ENCODE measurements at regions not wholly inside any gene's neighbourhood (a gene's known extent, or its start where the extent isn't known, plus 50 kb on each side); places are given as distances from the start of the nearest gene placed in this dataset.
"Not testable (repeated sequence)": the region's sequence is repeated elsewhere in the genome, so short reads cannot be mapped to it uniquely, and the experiment has no call there.

DNA sequence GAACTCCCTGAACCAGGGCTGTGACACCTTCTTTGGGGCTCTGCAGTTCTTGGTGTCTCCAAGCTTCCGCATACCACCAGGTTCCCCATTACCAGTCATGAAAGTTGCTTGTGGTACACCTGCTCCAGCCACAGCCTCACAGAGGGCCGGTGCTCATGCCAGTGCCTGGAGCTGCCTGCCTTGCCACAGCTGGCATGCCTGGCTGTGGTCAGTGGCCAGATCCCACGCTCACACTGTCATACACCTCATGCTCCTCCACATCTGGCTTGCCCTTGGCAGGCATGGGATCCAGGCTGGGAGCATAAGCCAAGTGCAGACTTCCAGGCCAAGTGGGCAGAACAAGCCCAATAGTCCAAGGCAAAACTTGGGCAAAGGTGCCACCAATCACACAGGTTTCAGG lies 1054.9 kb downstream of the SLITRK5 start:
- no peak overlapping the region for H3K4me3 ChIP-seq (ENCODE audit: low read depth in 1 of 2, low read length in 2 of 2)
- no peak overlapping the region for H3K9ac ChIP-seq (ENCODE audit: low read depth in 1 of 2, low read length in 2 of 2)
- H3K36me3 ChIP-seq (ENCODE audit: control insufficient read depth in 1 of 2, insufficient read depth in 2 of 2, low read length in 2 of 2): no peaks in the 10 kb centered on the region
- H3K27me3 ChIP-seq (ENCODE audit: control insufficient read depth in 1 of 2, insufficient read depth in 2 of 2, low read length in 2 of 2): no peaks in the 10 kb centered on the region
- H3K4me1 ChIP-seq (ENCODE audit: control insufficient read depth in 1 of 2, insufficient read depth in 2 of 2, low read length in 2 of 2): no peaks in the 10 kb centered on the region
- peaks cover 5 to 9% of the 10 kb centered on the region in 2 donors for H3K9me3 ChIP-seq (ENCODE audit: control insufficient read depth in 1 of 2, low read length in 2 of 2)
- H3K27ac ChIP-seq (ENCODE audit: low read depth, low read length): no peak overlapping the region

DNA sequence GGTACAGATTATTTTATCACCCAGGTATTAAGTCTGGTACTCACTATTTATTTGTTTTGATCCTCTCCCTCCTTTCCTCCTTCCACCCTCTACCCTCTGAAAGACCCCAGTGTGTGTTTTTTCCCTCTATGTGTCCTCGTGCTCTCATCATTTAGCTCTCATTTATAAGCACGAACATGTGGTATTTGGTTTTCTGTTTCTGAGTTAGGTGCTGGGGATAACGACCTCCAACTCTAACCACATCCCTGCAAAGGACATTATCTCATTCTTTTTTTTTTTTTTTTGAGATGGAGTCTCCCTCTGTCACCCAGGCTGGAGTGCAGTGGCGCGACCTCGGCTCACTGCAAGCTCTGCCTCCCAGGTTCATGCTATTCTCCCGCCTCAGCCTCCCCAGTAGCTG lies 1056.1 kb downstream of the SLITRK5 start:
- not testable (repeated sequence) for H3K4me3 ChIP-seq (ENCODE audit: low read depth in 1 of 2, low read length in 2 of 2); H3K9ac ChIP-seq (ENCODE audit: low read depth in 1 of 2, low read length in 2 of 2); H3K36me3 ChIP-seq (ENCODE audit: control insufficient read depth in 1 of 2, insufficient read depth in 2 of 2, low read length in 2 of 2); H3K27ac ChIP-seq (ENCODE audit: low read depth, low read length); H3K27me3 ChIP-seq (ENCODE audit: control insufficient read depth in 1 of 2, insufficient read depth in 2 of 2, low read length in 2 of 2); H3K4me1 ChIP-seq (ENCODE audit: control insufficient read depth in 1 of 2, insufficient read depth in 2 of 2, low read length in 2 of 2); H3K9me3 ChIP-seq (ENCODE audit: control insufficient read depth in 1 of 2, low read length in 2 of 2)

DNA sequence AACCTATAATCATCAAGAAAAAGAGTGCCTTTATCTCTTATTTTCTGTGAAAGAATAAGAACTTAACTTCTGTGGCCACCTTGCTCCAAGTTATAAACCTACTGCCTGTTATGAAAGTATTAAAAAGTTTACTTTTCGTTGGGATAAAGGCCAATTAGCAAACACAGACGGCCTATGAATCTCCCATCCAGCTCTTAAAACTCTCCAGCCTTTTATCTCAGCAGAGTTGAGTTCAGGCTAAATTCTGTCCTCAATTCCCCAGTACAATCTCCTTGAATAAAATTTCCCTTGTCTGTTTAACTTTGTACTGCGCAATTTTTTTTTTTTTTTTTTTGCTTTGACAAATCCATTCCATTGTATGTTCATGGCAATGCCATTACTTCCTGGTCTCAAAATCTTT lies 1058.4 kb downstream of the SLITRK5 start:
- Histone ChIP-seq H3K27ac (ENCODE audit: low read depth, low read length) (no peak overlapping the region), H3K27me3 (ENCODE audit: control insufficient read depth in 1 of 2, insufficient read depth in 2 of 2, low read length in 2 of 2) (no peaks in the 10 kb centered on the region), H3K4me1 (ENCODE audit: control insufficient read depth in 1 of 2, insufficient read depth in 2 of 2, low read length in 2 of 2) (no peaks in the 10 kb centered on the region), H3K9ac (ENCODE audit: low read depth in 1 of 2, low read length in 2 of 2) (no peak overlapping the region), H3K4me3 (ENCODE audit: low read depth in 1 of 2, low read length in 2 of 2) (no peak overlapping the region), H3K9me3 (ENCODE audit: control insufficient read depth in 1 of 2, low read length in 2 of 2) (peaks cover 5 to 9% of the 10 kb centered on the region in 2 donors), H3K36me3 (ENCODE audit: control insufficient read depth in 1 of 2, insufficient read depth in 2 of 2, low read length in 2 of 2) (no peaks in the 10 kb centered on the region)

- H3K4me3 ChIP-seq (ENCODE audit: low read depth in 1 of 2, low read length in 2 of 2): no peak overlapping the region
- no peak overlapping the region for H3K27ac ChIP-seq (ENCODE audit: low read depth, low read length)
- H3K27me3 ChIP-seq (ENCODE audit: control insufficient read depth in 1 of 2, insufficient read depth in 2 of 2, low read length in 2 of 2): no peaks in the 10 kb centered on the region
- H3K9me3 ChIP-seq (ENCODE audit: control insufficient read depth in 1 of 2, low read length in 2 of 2): no peaks in the 10 kb centered on the region
- H3K4me1 ChIP-seq (ENCODE audit: control insufficient read depth in 1 of 2, insufficient read depth in 2 of 2, low read length in 2 of 2): no peaks in the 10 kb centered on the region
- H3K36me3 ChIP-seq (ENCODE audit: control insufficient read depth in 1 of 2, insufficient read depth in 2 of 2, low read length in 2 of 2): no peaks in the 10 kb centered on the region
- H3K9ac ChIP-seq (ENCODE audit: low read depth in 1 of 2, low read length in 2 of 2): no peak overlapping the region
These were observed 1064.9 kb downstream of the SLITRK5 start for GRCh38 chr13:88736026-88736425.

GRCh38 chr13:88739195-88739594 lies 1068.0 kb downstream of the SLITRK5 start:
- H3K27me3 ChIP-seq (ENCODE audit: control insufficient read depth in 1 of 2, insufficient read depth in 2 of 2, low read length in 2 of 2): no peaks in the 10 kb centered on the region
- H3K4me1 ChIP-seq (ENCODE audit: control insufficient read depth in 1 of 2, insufficient read depth in 2 of 2, low read length in 2 of 2): no peaks in the 10 kb centered on the region
- no peak overlapping the region for H3K9ac ChIP-seq (ENCODE audit: low read depth in 1 of 2, low read length in 2 of 2)
- H3K27ac ChIP-seq (ENCODE audit: low read depth, low read length): no peak overlapping the region
- H3K36me3 ChIP-seq (ENCODE audit: control insufficient read depth in 1 of 2, insufficient read depth in 2 of 2, low read length in 2 of 2): no peaks in the 10 kb centered on the region
- H3K4me3 ChIP-seq (ENCODE audit: low read depth in 1 of 2, low read length in 2 of 2): no peak overlapping the region
- H3K9me3 ChIP-seq (ENCODE audit: control insufficient read depth in 1 of 2, low read length in 2 of 2): no peaks in the 10 kb centered on the region

DNA sequence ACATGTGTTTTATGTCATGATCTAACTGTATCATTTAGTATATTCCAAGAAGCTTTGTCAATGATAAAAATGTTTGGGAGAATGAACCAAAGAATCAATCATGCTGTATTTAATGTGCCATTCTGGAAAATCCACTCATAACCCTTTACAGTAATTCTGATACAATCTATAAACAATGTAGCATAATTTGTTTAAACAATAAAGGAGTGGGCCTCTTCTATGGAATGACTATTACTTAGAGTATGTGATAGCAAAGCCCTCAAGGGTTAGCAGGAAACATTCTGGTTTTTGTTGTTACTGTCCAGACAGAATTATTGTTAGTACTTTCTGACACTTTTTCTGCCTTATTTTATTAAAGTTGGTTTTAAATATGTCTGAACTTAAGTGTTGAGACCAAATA lies 1073.1 kb downstream of the SLITRK5 start:
- H3K27me3 ChIP-seq (ENCODE audit: control insufficient read depth in 1 of 2, insufficient read depth in 2 of 2, low read length in 2 of 2): no peaks in the 10 kb centered on the region
- H3K9me3 ChIP-seq (ENCODE audit: control insufficient read depth in 1 of 2, low read length in 2 of 2): no peaks in the 10 kb centered on the region
- no peak overlapping the region for H3K27ac ChIP-seq (ENCODE audit: low read depth, low read length)
- no peak overlapping the region for H3K4me3 ChIP-seq (ENCODE audit: low read depth in 1 of 2, low read length in 2 of 2)
- no peaks in the 10 kb centered on the region for H3K4me1 ChIP-seq (ENCODE audit: control insufficient read depth in 1 of 2, insufficient read depth in 2 of 2, low read length in 2 of 2)
- H3K36me3 ChIP-seq (ENCODE audit: control insufficient read depth in 1 of 2, insufficient read depth in 2 of 2, low read length in 2 of 2): no peaks in the 10 kb centered on the region
- H3K9ac ChIP-seq (ENCODE audit: low read depth in 1 of 2, low read length in 2 of 2): no peak overlapping the region

DNA sequence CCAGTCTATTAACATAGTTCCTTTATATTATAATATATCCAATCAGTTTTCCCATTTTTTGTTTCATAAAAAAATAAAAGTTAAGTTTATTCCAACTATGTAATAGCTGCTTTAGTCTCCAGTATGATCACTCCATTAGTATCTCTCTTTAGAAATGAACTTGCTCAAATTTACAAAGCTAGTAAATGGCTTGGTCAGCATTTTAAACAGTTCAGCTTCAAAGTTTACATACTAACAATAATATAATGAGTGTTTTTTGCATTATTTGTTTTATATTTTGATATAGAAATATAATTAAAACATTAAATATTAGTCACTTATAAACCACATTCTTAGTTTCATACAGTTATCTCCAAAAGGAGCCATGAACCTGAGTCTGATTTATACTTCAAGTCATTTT lies 1073.8 kb downstream of the SLITRK5 start:
- H3K9ac ChIP-seq (ENCODE audit: low read depth in 1 of 2, low read length in 2 of 2): no peak overlapping the region
- H3K27me3 ChIP-seq (ENCODE audit: control insufficient read depth in 1 of 2, insufficient read depth in 2 of 2, low read length in 2 of 2): no peaks in the 10 kb centered on the region
- no peaks in the 10 kb centered on the region for H3K4me1 ChIP-seq (ENCODE audit: control insufficient read depth in 1 of 2, insufficient read depth in 2 of 2, low read length in 2 of 2)
- no peaks in the 10 kb centered on the region for H3K9me3 ChIP-seq (ENCODE audit: control insufficient read depth in 1 of 2, low read length in 2 of 2)
- no peaks in the 10 kb centered on the region for H3K36me3 ChIP-seq (ENCODE audit: control insufficient read depth in 1 of 2, insufficient read depth in 2 of 2, low read length in 2 of 2)
- H3K4me3 ChIP-seq (ENCODE audit: low read depth in 1 of 2, low read length in 2 of 2): no peak overlapping the region
- no peak overlapping the region for H3K27ac ChIP-seq (ENCODE audit: low read depth, low read length)

DNA sequence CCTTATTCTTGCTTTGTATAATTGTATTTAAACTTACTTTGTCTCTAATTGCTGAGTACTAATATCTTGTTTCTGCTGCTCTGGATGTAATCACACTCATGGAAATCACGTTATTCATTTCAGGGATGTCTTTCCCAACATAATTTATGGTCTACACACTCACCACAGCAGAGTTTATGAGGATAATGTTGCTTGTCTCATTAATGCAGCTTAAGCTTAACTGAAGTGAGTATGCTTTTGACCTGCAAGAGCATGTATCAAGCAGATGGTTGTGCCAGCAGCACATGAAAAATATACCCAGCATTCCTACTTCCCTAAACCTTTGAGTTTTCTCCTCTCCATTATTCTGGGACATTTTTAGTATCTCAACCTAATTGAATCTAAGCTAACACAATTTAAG lies 1080.9 kb downstream of the SLITRK5 start:
- H3K27ac ChIP-seq (ENCODE audit: low read depth, low read length): no peak overlapping the region
- no peaks in the 10 kb centered on the region for H3K27me3 ChIP-seq (ENCODE audit: control insufficient read depth in 1 of 2, insufficient read depth in 2 of 2, low read length in 2 of 2)
- no peak overlapping the region for H3K9ac ChIP-seq (ENCODE audit: low read depth in 1 of 2, low read length in 2 of 2)
- no peaks in the 10 kb centered on the region for H3K9me3 ChIP-seq (ENCODE audit: control insufficient read depth in 1 of 2, low read length in 2 of 2)
- no peaks in the 10 kb centered on the region for H3K4me1 ChIP-seq (ENCODE audit: control insufficient read depth in 1 of 2, insufficient read depth in 2 of 2, low read length in 2 of 2)
- H3K4me3 ChIP-seq (ENCODE audit: low read depth in 1 of 2, low read length in 2 of 2): no peak overlapping the region
- H3K36me3 ChIP-seq (ENCODE audit: control insufficient read depth in 1 of 2, insufficient read depth in 2 of 2, low read length in 2 of 2): no peaks in the 10 kb centered on the region

GRCh38 chr13:88754141-88754540 lies 1083.0 kb downstream of the SLITRK5 start:
- Histone ChIP-seq H3K4me3 (ENCODE audit: low read depth in 1 of 2, low read length in 2 of 2) (no peak overlapping the region), H3K9ac (ENCODE audit: low read depth in 1 of 2, low read length in 2 of 2) (no peak overlapping the region), H3K36me3 (ENCODE audit: control insufficient read depth in 1 of 2, insufficient read depth in 2 of 2, low read length in 2 of 2) (no peaks in the 10 kb centered on the region), H3K27ac (ENCODE audit: low read depth, low read length) (no peak overlapping the region), H3K27me3 (ENCODE audit: control insufficient read depth in 1 of 2, insufficient read depth in 2 of 2, low read length in 2 of 2) (no peaks in the 10 kb centered on the region), H3K4me1 (ENCODE audit: control insufficient read depth in 1 of 2, insufficient read depth in 2 of 2, low read length in 2 of 2) (no peaks in the 10 kb centered on the region), H3K9me3 (ENCODE audit: control insufficient read depth in 1 of 2, low read length in 2 of 2) (no peaks in the 10 kb centered on the region)

DNA sequence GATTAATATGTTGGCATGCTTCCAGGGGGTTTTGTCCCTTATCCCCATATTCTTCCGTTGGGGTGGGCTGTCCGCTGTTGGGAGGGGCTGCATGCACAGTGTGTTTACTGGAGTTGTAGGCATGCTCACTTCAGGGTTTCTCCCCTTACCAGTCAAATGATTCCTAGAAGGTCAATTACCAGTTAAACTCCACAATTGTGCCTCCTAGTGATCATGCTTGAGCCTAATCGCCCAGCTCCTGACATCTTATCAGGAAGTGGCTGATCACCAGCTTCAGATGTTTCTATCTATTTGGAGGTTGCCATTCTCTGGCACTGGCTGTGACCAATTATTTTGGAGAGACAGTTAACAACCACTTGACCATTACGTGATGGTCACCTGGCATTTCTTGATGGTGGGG lies 1090.0 kb downstream of the SLITRK5 start:
- no peak overlapping the region for H3K4me3 ChIP-seq (ENCODE audit: low read depth in 1 of 2, low read length in 2 of 2)
- H3K36me3 ChIP-seq (ENCODE audit: control insufficient read depth in 1 of 2, insufficient read depth in 2 of 2, low read length in 2 of 2): no peaks in the 10 kb centered on the region
- no peaks in the 10 kb centered on the region for H3K4me1 ChIP-seq (ENCODE audit: control insufficient read depth in 1 of 2, insufficient read depth in 2 of 2, low read length in 2 of 2)
- H3K9me3 ChIP-seq (ENCODE audit: control insufficient read depth in 1 of 2, low read length in 2 of 2): peaks cover 0 to 7% of the 10 kb centered on the region in 2 donors
- no peak overlapping the region for H3K9ac ChIP-seq (ENCODE audit: low read depth in 1 of 2, low read length in 2 of 2)
- no peak overlapping the region for H3K27ac ChIP-seq (ENCODE audit: low read depth, low read length)
- H3K27me3 ChIP-seq (ENCODE audit: control insufficient read depth in 1 of 2, insufficient read depth in 2 of 2, low read length in 2 of 2): no peaks in the 10 kb centered on the region

- Histone ChIP-seq H3K36me3 (ENCODE audit: control insufficient read depth in 1 of 2, insufficient read depth in 2 of 2, low read length in 2 of 2) (no peaks in the 10 kb centered on the region), H3K4me3 (ENCODE audit: low read depth in 1 of 2, low read length in 2 of 2) (no peak overlapping the region), H3K9me3 (ENCODE audit: control insufficient read depth in 1 of 2, low read length in 2 of 2) (peaks cover 0 to 7% of the 10 kb centered on the region in 2 donors), H3K27me3 (ENCODE audit: control insufficient read depth in 1 of 2, insufficient read depth in 2 of 2, low read length in 2 of 2) (no peaks in the 10 kb centered on the region), H3K27ac (ENCODE audit: low read depth, low read length) (no peak overlapping the region), H3K4me1 (ENCODE audit: control insufficient read depth in 1 of 2, insufficient read depth in 2 of 2, low read length in 2 of 2) (no peaks in the 10 kb centered on the region), H3K9ac (ENCODE audit: low read depth in 1 of 2, low read length in 2 of 2) (no peak overlapping the region)
These were observed 1092.9 kb downstream of the SLITRK5 start for GRCh38 chr13:88764103-88764502.
